GM21528 (cell line): ENCODE measurements at regions not wholly inside any gene's neighbourhood (a gene's known extent, or its start where the extent isn't known, plus 50 kb on each side); places are given as distances from the start of the nearest gene placed in this dataset.

Experiments
- ATAC-seq: cut with Tn5 transposase; IDR thresholded peaks from one replicate; pipeline ENCODE4 v1.9.1; 2021; ENCODE audit warnings: mild to moderate bottlenecking, moderate library complexity; ENCODE audit not compliant: unreplicated experiment, low FRiP score

GRCh38 chr20:23282111-23282510 is 68.5 kb upstream of the NXT1 start:
- ATAC-seq, result no peak

GRCh38 chr20:23279836-23280235 is 70.8 kb upstream of the NXT1 start:
- ATAC-seq, result no peak

GRCh38 chr20:23278172-23278571 is 72.4 kb upstream of the NXT1 start:
- no peak for ATAC-seq

GRCh38 chr20:23277316-23277715 is 73.3 kb upstream of the NXT1 start:
- no peak for ATAC-seq

- ATAC-seq, result no peak
These were observed 76.8 kb upstream of the NXT1 start for GRCh38 chr20:23273776-23274175.

GRCh38 chr20:23272176-23273029 is 78.2 kb upstream of the NXT1 start:
- ATAC-seq, result no peak

- no peak for ATAC-seq
These were observed 80.1 kb upstream of the NXT1 start for GRCh38 chr20:23270382-23270911.

GRCh38 chr20:23269954-23270353 is 80.6 kb upstream of the NXT1 start:
- ATAC-seq, result no peak

GRCh38 chr20:23268792-23269354 is 81.7 kb upstream of the NXT1 start:
- ATAC-seq, result no peak

- no peak for ATAC-seq
These were observed 82.7 kb upstream of the NXT1 start for GRCh38 chr20:23267909-23268308.

GRCh38 chr20:23266530-23267398 is 83.8 kb upstream of the NXT1 start:
- no peak for ATAC-seq

- no peak for ATAC-seq
These were observed 85.4 kb upstream of the NXT1 start for GRCh38 chr20:23265226-23265625.

- ATAC-seq, result no peak
These were observed 86.0 kb upstream of the NXT1 start for GRCh38 chr20:23264545-23264944.

GRCh38 chr20:23260181-23260840 is 90.3 kb upstream of the NXT1 start:
- ATAC-seq, result no peak

- no peak for ATAC-seq
These were observed 91.9 kb upstream of the NXT1 start for GRCh38 chr20:23258747-23259121.

GRCh38 chr20:23257848-23258746 is 92.5 kb upstream of the NXT1 start:
- no peak for ATAC-seq

- ATAC-seq, result no peak
These were observed 93.4 kb upstream of the NXT1 start for GRCh38 chr20:23257106-23257761.

- ATAC-seq, result no peak
These were observed 94.7 kb upstream of the NXT1 start for GRCh38 chr20:23255716-23256385.
